WTC11 (cell line): ENCODE measurements at regions not wholly inside any gene's neighbourhood (a gene's known extent, or its start where the extent isn't known, plus 50 kb on each side); places are given as distances from the start of the nearest gene placed in this dataset.

Source experiments
- ATAC-seq: fragments of 200-7000 bp; cut with Tn5 transposase; 2 replicates; pipeline ENCODE4 v1.10.0; 2021; ENCODE audit warnings: mild to moderate bottlenecking, moderate library complexity
- CTCF ChIA-PET: fragments of 300-600 bp; sonication (Branson Sonifier 250); formaldehyde crosslinking; loops from one replicate; lab custom pipeline; 2021; ENCODE audit warnings: antibody characterized with exemption; lab: Charles Lee
- POLR2A ChIA-PET: fragments of 350-600 bp; sonication (Branson Sonifier 250); formaldehyde crosslinking; loops from one replicate; lab custom pipeline; 2021; ENCODE audit warnings: antibody characterized with exemption; lab: Charles Lee
- DNase-seq: peaks from one replicate; pipeline ENCODE4 v3.0.0; 2021; ENCODE audit warnings: low spot score
- H3K27ac Mint-ChIP-seq: 2 replicates; pipeline ENCODE4 v1.8.0; 2021; ENCODE audit warnings: mixed read lengths
- H3K27me3 Mint-ChIP-seq: 2 replicates; pipeline ENCODE4 v1.8.0; 2021; ENCODE audit warnings: low read depth, mild to moderate bottlenecking, moderate library complexity, mixed read lengths
- H3K36me3 Mint-ChIP-seq: 2 replicates; pipeline ENCODE4 v1.8.0; 2021; ENCODE audit warnings: mixed read lengths
- H3K4me1 Mint-ChIP-seq: 2 replicates; pipeline ENCODE4 v1.8.0; 2022; ENCODE audit warnings: mixed read lengths
- H3K4me3 Mint-ChIP-seq: 2 replicates; pipeline ENCODE4 v1.8.0; 2021; ENCODE audit warnings: mild to moderate bottlenecking, moderate library complexity, mixed read lengths
- H3K9me3 Mint-ChIP-seq: 2 replicates; pipeline ENCODE4 v1.8.0; 2021; ENCODE audit warnings: mixed read lengths
- MXD4 ChIP-seq: fragments of 250-450 bp; sonication (Bioruptor Pico); IDR thresholded peaks from 2 replicates; pipeline ENCODE4 v1.8.0; 2021; ENCODE audit warnings: mild to moderate bottlenecking, moderate library complexity, borderline replicate concordance
- PREB ChIP-seq: sonication (generic); formaldehyde crosslinking; IDR thresholded peaks from 2 replicates; pipeline ENCODE4 v1.8.1; 2022; ENCODE audit warnings: mild to moderate bottlenecking, missing genetic modification reagents, moderate library complexity, borderline replicate concordance
- STAT6 ChIP-seq: sonication (generic); formaldehyde crosslinking; conservative IDR thresholded peaks from 2 replicates; pipeline ENCODE4 v1.8.1; 2023; ENCODE audit warnings: mild to moderate bottlenecking, low read depth, missing genetic modification reagents, moderate library complexity
- TEAD1 ChIP-seq: sonication (generic); formaldehyde crosslinking; IDR thresholded peaks from 2 replicates; pipeline ENCODE4 v1.8.0; 2022; ENCODE audit warnings: mild to moderate bottlenecking, missing genetic modification reagents
- USF2 ChIP-seq: sonication (generic); formaldehyde crosslinking; IDR thresholded peaks from 2 replicates; pipeline ENCODE4 v1.8.1; 2023; ENCODE audit warnings: mild to moderate bottlenecking, missing genetic modification reagents, moderate library complexity
- TF ChIP-seq, protein P1 (sequence below): fragments of 250-450 bp; sonication (Bioruptor Pico); IDR thresholded peaks from 2 replicates; pipeline ENCODE4 v1.9.0; 2021; ENCODE audit warnings: mild to moderate bottlenecking, borderline replicate concordance
- TF ChIP-seq, protein P2 (sequence below): fragments of 250-450 bp; sonication (Bioruptor Pico); IDR thresholded peaks from 2 replicates; pipeline ENCODE4 v1.9.0; 2021; ENCODE audit warnings: mild to moderate bottlenecking
- TF ChIP-seq, protein P3 (sequence below): sonication (generic); formaldehyde crosslinking; IDR thresholded peaks from 2 replicates; pipeline ENCODE4 v1.8.0; 2023; ENCODE audit warnings: missing genetic modification reagents, mild to moderate bottlenecking, borderline replicate concordance

DNA sequence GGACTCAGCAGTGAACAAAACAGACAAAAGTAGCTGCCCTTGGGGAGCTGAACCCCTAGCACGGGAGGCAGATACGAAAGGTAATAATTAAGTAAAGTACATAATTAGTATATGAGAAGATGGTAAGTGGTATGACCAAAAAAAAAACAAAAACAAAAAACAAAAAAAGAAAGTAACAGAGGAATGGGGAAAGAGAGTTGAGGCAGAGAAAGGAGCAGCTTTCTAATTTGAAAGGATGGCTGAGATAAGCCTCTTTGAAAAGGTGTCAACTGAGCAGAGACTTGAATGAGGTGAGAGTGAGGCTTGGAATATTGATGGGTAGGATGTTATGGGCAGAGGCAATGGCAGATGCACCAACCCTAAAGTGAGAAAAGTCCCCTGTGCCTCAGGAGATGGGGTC lies 69.7 kb downstream of the CARTPT start (continued):
- TF ChIP-seq MXD4 = no peak
- TF ChIP-seq PREB (CRISPR knock-in tag) = no peak
- TF ChIP-seq, protein P1, sequence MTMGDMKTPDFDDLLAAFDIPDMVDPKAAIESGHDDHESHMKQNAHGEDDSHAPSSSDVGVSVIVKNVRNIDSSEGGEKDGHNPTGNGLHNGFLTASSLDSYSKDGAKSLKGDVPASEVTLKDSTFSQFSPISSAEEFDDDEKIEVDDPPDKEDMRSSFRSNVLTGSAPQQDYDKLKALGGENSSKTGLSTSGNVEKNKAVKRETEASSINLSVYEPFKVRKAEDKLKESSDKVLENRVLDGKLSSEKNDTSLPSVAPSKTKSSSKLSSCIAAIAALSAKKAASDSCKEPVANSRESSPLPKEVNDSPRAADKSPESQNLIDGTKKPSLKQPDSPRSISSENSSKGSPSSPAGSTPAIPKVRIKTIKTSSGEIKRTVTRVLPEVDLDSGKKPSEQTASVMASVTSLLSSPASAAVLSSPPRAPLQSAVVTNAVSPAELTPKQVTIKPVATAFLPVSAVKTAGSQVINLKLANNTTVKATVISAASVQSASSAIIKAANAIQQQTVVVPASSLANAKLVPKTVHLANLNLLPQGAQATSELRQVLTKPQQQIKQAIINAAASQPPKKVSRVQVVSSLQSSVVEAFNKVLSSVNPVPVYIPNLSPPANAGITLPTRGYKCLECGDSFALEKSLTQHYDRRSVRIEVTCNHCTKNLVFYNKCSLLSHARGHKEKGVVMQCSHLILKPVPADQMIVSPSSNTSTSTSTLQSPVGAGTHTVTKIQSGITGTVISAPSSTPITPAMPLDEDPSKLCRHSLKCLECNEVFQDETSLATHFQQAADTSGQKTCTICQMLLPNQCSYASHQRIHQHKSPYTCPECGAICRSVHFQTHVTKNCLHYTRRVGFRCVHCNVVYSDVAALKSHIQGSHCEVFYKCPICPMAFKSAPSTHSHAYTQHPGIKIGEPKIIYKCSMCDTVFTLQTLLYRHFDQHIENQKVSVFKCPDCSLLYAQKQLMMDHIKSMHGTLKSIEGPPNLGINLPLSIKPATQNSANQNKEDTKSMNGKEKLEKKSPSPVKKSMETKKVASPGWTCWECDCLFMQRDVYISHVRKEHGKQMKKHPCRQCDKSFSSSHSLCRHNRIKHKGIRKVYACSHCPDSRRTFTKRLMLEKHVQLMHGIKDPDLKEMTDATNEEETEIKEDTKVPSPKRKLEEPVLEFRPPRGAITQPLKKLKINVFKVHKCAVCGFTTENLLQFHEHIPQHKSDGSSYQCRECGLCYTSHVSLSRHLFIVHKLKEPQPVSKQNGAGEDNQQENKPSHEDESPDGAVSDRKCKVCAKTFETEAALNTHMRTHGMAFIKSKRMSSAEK (CRISPR knock-in tag) = no peak
- TF ChIP-seq, protein P2, sequence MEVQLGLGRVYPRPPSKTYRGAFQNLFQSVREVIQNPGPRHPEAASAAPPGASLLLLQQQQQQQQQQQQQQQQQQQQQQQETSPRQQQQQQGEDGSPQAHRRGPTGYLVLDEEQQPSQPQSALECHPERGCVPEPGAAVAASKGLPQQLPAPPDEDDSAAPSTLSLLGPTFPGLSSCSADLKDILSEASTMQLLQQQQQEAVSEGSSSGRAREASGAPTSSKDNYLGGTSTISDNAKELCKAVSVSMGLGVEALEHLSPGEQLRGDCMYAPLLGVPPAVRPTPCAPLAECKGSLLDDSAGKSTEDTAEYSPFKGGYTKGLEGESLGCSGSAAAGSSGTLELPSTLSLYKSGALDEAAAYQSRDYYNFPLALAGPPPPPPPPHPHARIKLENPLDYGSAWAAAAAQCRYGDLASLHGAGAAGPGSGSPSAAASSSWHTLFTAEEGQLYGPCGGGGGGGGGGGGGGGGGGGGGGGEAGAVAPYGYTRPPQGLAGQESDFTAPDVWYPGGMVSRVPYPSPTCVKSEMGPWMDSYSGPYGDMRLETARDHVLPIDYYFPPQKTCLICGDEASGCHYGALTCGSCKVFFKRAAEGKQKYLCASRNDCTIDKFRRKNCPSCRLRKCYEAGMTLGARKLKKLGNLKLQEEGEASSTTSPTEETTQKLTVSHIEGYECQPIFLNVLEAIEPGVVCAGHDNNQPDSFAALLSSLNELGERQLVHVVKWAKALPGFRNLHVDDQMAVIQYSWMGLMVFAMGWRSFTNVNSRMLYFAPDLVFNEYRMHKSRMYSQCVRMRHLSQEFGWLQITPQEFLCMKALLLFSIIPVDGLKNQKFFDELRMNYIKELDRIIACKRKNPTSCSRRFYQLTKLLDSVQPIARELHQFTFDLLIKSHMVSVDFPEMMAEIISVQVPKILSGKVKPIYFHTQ (CRISPR knock-in tag) = no peak
- TF ChIP-seq, protein P3, sequence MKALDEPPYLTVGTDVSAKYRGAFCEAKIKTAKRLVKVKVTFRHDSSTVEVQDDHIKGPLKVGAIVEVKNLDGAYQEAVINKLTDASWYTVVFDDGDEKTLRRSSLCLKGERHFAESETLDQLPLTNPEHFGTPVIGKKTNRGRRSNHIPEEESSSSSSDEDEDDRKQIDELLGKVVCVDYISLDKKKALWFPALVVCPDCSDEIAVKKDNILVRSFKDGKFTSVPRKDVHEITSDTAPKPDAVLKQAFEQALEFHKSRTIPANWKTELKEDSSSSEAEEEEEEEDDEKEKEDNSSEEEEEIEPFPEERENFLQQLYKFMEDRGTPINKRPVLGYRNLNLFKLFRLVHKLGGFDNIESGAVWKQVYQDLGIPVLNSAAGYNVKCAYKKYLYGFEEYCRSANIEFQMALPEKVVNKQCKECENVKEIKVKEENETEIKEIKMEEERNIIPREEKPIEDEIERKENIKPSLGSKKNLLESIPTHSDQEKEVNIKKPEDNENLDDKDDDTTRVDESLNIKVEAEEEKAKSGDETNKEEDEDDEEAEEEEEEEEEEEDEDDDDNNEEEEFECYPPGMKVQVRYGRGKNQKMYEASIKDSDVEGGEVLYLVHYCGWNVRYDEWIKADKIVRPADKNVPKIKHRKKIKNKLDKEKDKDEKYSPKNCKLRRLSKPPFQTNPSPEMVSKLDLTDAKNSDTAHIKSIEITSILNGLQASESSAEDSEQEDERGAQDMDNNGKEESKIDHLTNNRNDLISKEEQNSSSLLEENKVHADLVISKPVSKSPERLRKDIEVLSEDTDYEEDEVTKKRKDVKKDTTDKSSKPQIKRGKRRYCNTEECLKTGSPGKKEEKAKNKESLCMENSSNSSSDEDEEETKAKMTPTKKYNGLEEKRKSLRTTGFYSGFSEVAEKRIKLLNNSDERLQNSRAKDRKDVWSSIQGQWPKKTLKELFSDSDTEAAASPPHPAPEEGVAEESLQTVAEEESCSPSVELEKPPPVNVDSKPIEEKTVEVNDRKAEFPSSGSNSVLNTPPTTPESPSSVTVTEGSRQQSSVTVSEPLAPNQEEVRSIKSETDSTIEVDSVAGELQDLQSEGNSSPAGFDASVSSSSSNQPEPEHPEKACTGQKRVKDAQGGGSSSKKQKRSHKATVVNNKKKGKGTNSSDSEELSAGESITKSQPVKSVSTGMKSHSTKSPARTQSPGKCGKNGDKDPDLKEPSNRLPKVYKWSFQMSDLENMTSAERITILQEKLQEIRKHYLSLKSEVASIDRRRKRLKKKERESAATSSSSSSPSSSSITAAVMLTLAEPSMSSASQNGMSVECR (CRISPR knock-in tag) = no peak
- TF ChIP-seq, all 79 proteins: peak for 0

DNA sequence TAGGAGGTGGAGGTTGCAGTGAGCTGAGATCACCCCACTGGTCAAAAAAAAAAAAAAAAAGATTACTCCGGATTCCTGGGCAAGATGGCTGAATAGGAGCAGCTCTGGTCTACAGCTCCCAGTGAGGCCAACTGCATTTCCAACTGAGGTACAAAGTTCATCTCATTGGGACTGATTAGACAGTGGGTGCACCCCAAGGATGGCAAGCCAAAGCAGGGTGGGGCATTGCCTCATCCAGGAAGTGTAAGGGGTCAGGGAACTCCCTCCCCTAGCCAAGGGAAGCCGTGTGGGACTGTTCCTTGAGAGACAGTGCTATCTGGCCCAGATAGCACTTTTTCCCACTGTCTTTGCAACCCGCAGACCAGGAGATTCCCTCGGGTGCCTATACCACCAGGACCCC lies 70.7 kb downstream of the CARTPT start:
- peaks cover 29% of the 10 kb centered on the region for H3K9me3 Mint-ChIP-seq
- H3K27me3 Mint-ChIP-seq = peaks cover 8% of the 10 kb centered on the region
- H3K36me3 Mint-ChIP-seq = peaks cover 31% of the 10 kb centered on the region
- TF ChIP-seq USF2 (no peak), TEAD1 (CRISPR knock-in tag) (no peak), STAT6 (CRISPR knock-in tag) (no peak)
- ChIA-PET CTCF (interaction anchor here (0.5 kb wide), 1 partner anchor 488 kb away, joined by 3 read pairs; no protein-coding TSS in a partner anchor), POLR2A (no interaction called here)
- no peak overlapping the region for H3K27ac Mint-ChIP-seq
- ATAC-seq = no peak
- DNase-seq = no peak
- peaks cover 18% of the 10 kb centered on the region for H3K4me1 Mint-ChIP-seq
- H3K4me3 Mint-ChIP-seq = no peak overlapping the region
